ENCODE measurements at regions not wholly inside any gene's neighbourhood (a gene's known extent, or its start where the extent isn't known, plus 50 kb on each side); places are given as distances from the start of the nearest gene placed in this dataset.

DNA sequence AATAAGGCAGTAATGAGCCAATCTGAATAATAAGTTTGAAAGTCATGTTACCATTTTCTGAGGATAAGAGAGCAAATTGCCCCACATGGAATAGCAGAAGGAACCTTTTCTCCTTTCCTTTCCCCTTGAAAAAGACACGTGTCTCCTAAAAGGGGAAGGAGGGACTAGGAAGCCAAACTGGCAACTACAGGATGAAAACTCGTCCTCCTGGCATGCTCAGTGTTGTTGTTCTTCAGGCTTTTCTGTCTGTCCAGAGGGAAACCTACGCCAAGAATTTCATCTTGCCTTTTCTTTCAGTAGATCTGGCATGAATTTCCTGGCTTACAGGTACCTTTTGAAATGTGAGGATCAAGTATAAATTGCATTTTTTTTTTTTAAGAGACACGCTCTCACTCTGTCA, 355.9 kb upstream of the TLE4 start:
- TF ChIP-seq, protein P1, sequence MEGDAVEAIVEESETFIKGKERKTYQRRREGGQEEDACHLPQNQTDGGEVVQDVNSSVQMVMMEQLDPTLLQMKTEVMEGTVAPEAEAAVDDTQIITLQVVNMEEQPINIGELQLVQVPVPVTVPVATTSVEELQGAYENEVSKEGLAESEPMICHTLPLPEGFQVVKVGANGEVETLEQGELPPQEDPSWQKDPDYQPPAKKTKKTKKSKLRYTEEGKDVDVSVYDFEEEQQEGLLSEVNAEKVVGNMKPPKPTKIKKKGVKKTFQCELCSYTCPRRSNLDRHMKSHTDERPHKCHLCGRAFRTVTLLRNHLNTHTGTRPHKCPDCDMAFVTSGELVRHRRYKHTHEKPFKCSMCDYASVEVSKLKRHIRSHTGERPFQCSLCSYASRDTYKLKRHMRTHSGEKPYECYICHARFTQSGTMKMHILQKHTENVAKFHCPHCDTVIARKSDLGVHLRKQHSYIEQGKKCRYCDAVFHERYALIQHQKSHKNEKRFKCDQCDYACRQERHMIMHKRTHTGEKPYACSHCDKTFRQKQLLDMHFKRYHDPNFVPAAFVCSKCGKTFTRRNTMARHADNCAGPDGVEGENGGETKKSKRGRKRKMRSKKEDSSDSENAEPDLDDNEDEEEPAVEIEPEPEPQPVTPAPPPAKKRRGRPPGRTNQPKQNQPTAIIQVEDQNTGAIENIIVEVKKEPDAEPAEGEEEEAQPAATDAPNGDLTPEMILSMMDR (IDR thresholded peaks at IDR 0.05; ENCODE audit: insufficient read depth, low read depth, low read length) = no peak
- no peak for TF ChIP-seq EZH2 (IDR thresholded peaks at IDR 0.05; ENCODE audit: insufficient read depth, low read length)

Measured in astrocyte (in vitro differentiated cells and primary cell).